ENCODE measurements at regions not wholly inside any gene's neighbourhood (a gene's known extent, or its start where the extent isn't known, plus 50 kb on each side); places are given as distances from the start of the nearest gene placed in this dataset.

DNA sequence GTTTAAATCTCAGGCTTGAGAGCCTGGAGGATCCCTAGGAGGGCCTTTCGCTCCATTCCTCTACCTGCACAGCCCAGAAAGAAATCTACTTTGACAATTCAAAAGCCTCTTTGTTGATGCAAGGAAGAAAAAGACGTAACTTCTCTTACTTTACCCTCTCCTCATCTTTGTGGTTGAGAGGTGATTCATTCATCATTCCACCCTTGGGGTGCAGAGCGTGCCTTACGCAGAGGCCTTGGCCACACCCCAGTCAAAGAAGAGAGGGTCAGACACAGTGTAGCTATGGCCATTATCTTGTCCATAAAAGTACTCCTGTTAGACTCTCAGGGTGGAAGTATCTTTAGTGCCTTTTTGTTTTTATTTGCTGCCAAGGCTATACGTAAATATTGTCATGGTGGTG, 184.0 kb downstream of the IRS2 start:
- Histone ChIP-seq H2AK9ac (replicated peaks; ENCODE audit: low read depth, low read length, poor library complexity) (no peak overlapping the region), H3K9ac (ENCODE audit: low read depth, low read length) (no peak overlapping the region), H3K4me2 (ENCODE audit: low read depth, low read length) (no peak overlapping the region), H3K14ac (replicated peaks; ENCODE audit: low read depth, low read length) (no peak overlapping the region), H3K23ac (ENCODE audit: low read depth, low read length) (no peak overlapping the region), H2BK5ac (ENCODE audit: low read depth, low read length, poor library complexity, severe bottlenecking) (no peak overlapping the region), H3K9me3 (ENCODE audit: control insufficient read depth, insufficient read depth, low read length) (no peaks in the 10 kb centered on the region; the same call in 1 of the 2 replicates), H3K27me3 (ENCODE audit: control insufficient read depth, insufficient read depth, low read length) (peaks cover 29% of the 10 kb centered on the region), H2BK20ac (ENCODE audit: low read depth, low read length) (no peak overlapping the region), H2BK15ac (ENCODE audit: low read depth, low read length) (no peak overlapping the region), H4K20me1 (ENCODE audit: insufficient read depth, low read length) (no peaks in the 10 kb centered on the region), H4K91ac (ENCODE audit: insufficient read depth, low read depth, low read length) (no peak overlapping the region), H2BK120ac (ENCODE audit: low read depth, low read length) (no peak overlapping the region), H3K56ac (ENCODE audit: extremely low read depth, insufficient read depth, low read length) (no peak overlapping the region), H3K4me3 (ENCODE audit: insufficient read depth, low read depth, low read length) (no peak overlapping the region), H3K4me1 (ENCODE audit: control insufficient read depth, insufficient read depth, low read length) (no peaks in the 10 kb centered on the region), H3K9me1 (ENCODE audit: insufficient read depth, low read length) (no peaks in the 10 kb centered on the region; the same call in 1 of the 2 replicates), H2AK5ac (ENCODE audit: low read depth, low read length) (no peak overlapping the region), H2AFZ (replicated peaks; ENCODE audit: low read length, poor library complexity) (no peak overlapping the region), H3K79me1 (ENCODE audit: low read depth in 1 of 2, low read length in 2 of 2) (no peaks in the 10 kb centered on the region), H3K27ac (ENCODE audit: insufficient read depth, low read length) (no peak overlapping the region), H3K4ac (ENCODE audit: low read depth, low read length) (no peak overlapping the region), H4K8ac (ENCODE audit: low read depth in 2 of 2, low read length in 2 of 2) (no peak overlapping the region), H3K18ac (ENCODE audit: low read depth, low read length) (no peak overlapping the region), H3K36me3 (ENCODE audit: control insufficient read depth, insufficient read depth, low read length) (no peaks in the 10 kb centered on the region), H4K5ac (ENCODE audit: low read depth, low read length) (no peak overlapping the region)
- no peak for DNase-seq
- ATAC-seq (ENCODE audit: low read depth) = no peak
- POLR2A ChIA-PET (ENCODE audit: unreplicated experiment) = no interaction called here
- no TSS peak for BruUV-seq (replicated peaks)
- CTCF ChIA-PET = no interaction called here
- WGBS, 2 experiments (ENCODE audit: extremely low coverage in 2 of 2, insufficient read length in 1 of 2) = no CpG with 5 or more reads among the region's 5 CpGs
- intact Hi-C loops (cut with micrococcal nuclease) = no loop called here
- in situ Hi-C loops (cut with MboI; ENCODE audit: low sequenced_read_pairs) = no loop called here
- dilution Hi-C loops (cut with HindIII; ENCODE audit: low sequenced_read_pairs, unreplicated experiment) = no loop called here
- TF ChIP-seq RCOR1 (IDR thresholded peaks at IDR 0.05; ENCODE audit: insufficient replicate concordance, low read length) = no peak
- no peak for TF ChIP-seq NFE2L2 (IDR thresholded peaks at IDR 0.05; ENCODE audit: low read depth, low read length)
- TF ChIP-seq, protein P1, sequence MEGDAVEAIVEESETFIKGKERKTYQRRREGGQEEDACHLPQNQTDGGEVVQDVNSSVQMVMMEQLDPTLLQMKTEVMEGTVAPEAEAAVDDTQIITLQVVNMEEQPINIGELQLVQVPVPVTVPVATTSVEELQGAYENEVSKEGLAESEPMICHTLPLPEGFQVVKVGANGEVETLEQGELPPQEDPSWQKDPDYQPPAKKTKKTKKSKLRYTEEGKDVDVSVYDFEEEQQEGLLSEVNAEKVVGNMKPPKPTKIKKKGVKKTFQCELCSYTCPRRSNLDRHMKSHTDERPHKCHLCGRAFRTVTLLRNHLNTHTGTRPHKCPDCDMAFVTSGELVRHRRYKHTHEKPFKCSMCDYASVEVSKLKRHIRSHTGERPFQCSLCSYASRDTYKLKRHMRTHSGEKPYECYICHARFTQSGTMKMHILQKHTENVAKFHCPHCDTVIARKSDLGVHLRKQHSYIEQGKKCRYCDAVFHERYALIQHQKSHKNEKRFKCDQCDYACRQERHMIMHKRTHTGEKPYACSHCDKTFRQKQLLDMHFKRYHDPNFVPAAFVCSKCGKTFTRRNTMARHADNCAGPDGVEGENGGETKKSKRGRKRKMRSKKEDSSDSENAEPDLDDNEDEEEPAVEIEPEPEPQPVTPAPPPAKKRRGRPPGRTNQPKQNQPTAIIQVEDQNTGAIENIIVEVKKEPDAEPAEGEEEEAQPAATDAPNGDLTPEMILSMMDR (conservative IDR thresholded peaks at IDR 0.05; ENCODE audit: low read depth, low read length) = no peak
- no peak for TF ChIP-seq MAZ (IDR thresholded peaks at IDR 0.05; ENCODE audit: borderline replicate concordance, low read depth, low read length)
- TF ChIP-seq SMC3 (IDR thresholded peaks at IDR 0.05; ENCODE audit: low read depth, low read length) = no peak
- no peak for TF ChIP-seq MAFK (IDR thresholded peaks at IDR 0.05; ENCODE audit: low read depth, low read length)
- no peak for TF ChIP-seq FOS (IDR thresholded peaks at IDR 0.05; ENCODE audit: low read depth, low read length)
- TF ChIP-seq RFX5 (IDR thresholded peaks at IDR 0.05; ENCODE audit: low read depth, low read length) = no peak
- TF ChIP-seq, protein P2, sequence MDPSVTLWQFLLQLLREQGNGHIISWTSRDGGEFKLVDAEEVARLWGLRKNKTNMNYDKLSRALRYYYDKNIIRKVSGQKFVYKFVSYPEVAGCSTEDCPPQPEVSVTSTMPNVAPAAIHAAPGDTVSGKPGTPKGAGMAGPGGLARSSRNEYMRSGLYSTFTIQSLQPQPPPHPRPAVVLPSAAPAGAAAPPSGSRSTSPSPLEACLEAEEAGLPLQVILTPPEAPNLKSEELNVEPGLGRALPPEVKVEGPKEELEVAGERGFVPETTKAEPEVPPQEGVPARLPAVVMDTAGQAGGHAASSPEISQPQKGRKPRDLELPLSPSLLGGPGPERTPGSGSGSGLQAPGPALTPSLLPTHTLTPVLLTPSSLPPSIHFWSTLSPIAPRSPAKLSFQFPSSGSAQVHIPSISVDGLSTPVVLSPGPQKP (IDR thresholded peaks at IDR 0.05; ENCODE audit: borderline replicate concordance, low read depth, low read length) = no peak
- TF ChIP-seq RAD21 (IDR thresholded peaks at IDR 0.05; ENCODE audit: low read length) = no peak
- TF ChIP-seq CEBPB (IDR thresholded peaks at IDR 0.05; ENCODE audit: low read depth, low read length) = no peak
- TF ChIP-seq, protein P3, sequence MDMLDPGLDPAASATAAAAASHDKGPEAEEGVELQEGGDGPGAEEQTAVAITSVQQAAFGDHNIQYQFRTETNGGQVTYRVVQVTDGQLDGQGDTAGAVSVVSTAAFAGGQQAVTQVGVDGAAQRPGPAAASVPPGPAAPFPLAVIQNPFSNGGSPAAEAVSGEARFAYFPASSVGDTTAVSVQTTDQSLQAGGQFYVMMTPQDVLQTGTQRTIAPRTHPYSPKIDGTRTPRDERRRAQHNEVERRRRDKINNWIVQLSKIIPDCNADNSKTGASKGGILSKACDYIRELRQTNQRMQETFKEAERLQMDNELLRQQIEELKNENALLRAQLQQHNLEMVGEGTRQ (IDR thresholded peaks at IDR 0.05; ENCODE audit: low read depth, low read length) = no peak
- TF ChIP-seq BHLHE40 (IDR thresholded peaks at IDR 0.05; ENCODE audit: low read depth, low read length) = no peak
- TF ChIP-seq POLR2A (IDR thresholded peaks at IDR 0.05; ENCODE audit: low read depth, low read length) = no peak
- no peak for TF ChIP-seq CHD1 (IDR thresholded peaks at IDR 0.05; ENCODE audit: low read depth, low read length)
- TF ChIP-seq MXI1 (IDR thresholded peaks at IDR 0.05; ENCODE audit: borderline replicate concordance, low read depth, low read length) = no peak

Measured in IMR-90 (cell line).